ENCODE measurements at regions not wholly inside any gene's neighbourhood (a gene's known extent, or its start where the extent isn't known, plus 50 kb on each side); places are given as distances from the start of the nearest gene placed in this dataset.

DNA sequence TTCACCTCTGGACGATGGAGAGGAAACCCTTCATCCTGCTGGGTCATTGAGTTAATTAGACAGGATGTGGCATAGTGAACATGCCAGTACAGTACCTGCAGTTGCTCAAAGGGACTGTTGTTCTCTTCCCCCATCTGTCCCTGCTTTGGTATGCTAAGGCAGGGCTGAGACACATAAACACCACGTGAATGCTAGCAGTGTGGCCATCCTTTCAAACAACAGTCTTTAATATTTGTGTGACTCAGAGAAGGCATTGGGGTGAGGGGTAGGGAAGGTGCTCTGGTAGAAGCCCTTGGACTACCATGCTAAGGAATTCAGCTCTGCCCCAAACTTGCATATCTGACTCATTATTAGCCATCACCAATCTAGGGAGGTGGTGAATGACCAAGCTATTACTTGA is 180.2 kb upstream of the ZNF618 start:
- DNase-seq (ENCODE audit: insufficient read length, low spot score) = no peak
- FAIRE-seq = no peak

DNA sequence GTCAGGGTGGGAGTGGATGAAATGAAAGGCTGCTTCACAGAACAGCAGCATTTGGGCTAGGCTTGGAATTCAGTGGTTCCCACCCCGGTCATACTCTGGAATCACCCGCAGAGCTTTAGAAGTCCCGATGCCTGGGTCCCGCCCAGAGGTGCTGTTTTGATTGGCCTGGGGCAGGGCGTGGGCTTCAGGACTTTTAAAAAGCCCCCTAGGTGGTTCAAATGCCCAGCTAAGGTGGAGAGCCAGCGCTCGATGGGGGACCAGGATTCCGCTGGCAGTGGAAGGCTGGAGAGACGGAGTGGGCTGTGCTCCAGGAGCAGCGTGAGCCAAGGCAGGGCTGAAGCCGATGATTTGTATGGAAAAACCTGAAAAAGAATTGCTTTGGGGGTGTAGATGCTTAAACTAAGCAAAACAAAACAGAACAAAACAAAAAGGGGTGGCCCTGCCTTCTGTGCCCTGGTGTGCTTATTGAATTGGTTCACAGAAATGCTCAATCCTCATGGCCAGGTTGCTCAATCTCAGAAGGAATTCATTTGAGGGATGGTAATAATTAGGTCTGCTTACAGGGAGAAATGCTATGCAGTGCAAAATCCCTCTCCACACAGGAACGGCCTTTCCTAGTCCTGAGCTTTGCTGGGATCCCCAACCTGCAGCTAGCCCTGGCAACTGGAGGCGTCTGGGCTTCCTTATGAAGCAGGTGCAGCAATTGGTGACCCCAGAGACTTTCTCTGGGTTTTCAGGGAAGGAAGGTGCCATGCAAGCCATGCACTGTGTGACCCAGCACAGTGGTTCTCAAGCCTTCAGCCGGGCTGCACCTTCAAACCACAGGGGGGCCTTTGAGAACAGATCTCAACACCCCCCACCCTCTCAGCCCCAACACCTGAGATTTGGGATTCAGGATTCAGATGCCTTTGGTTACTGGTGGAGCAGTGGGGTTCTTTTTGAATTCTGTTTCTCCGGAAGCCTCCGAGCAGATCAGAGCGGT is 174.0 kb upstream of the ZNF618 start:
- FAIRE-seq (no peak), DNase-seq (ENCODE audit: insufficient read length, low spot score) (no peak)

DNA sequence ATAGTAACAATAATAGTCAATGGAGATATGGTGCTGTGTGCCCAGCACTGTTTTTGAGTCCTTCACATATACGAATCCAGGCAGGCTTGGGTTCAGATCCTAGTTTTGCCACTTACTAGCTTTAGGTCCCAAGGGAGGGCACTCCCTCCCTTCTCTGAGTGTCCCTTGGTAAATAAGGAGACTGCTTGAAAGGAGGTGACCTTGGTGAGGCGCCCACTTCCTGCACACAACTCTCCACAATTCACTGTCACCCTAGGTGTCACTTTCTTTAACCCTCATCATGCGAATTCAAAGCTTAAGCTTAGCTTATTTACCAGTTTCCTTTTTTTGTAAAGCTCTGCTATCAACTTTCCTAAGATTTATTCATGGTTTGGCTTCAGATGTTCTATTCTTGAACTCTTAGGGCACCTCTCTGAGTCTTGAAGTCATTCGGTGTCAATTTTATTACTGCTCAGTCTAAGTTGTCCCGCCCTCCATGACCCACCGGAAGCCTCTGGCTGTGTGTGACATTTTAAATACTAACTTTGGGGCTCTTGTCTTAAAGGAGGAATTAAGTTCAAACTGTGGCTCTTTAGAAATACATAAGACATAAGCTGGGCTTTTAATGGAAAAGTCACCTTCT is 170.7 kb upstream of the ZNF618 start:
- no peak for FAIRE-seq
- DNase-seq (ENCODE audit: insufficient read length, low spot score) = no peak

DNA sequence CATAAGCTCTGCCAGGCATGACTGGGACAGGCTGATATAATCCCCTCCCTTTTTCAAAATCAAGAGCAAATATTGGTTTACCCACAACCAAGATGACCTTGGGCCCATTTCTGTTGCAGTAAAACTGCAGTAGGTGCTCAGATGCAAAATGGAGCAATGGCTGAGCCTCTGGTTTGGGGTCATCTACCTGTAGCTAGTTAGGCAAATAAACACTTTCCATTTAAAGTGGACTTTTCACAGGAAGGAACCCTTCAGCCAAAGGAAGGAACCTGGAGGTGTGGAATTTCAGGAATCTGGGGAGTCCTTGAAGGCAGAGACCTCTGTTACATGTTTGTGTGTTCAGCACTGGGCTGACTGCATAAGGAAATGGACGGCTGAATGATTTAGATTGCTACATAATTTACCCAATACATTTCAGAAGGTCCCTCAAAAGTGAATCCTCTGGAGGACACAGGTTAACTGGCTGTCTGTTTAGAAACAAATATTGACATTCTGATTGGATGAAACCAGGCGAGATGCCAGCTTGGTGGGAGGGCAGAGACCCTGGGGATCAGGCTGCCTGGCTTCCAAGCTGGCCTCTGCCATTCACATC is 170.1 kb upstream of the ZNF618 start:
- FAIRE-seq (no peak), DNase-seq (ENCODE audit: insufficient read length, low spot score) (no peak)

DNA sequence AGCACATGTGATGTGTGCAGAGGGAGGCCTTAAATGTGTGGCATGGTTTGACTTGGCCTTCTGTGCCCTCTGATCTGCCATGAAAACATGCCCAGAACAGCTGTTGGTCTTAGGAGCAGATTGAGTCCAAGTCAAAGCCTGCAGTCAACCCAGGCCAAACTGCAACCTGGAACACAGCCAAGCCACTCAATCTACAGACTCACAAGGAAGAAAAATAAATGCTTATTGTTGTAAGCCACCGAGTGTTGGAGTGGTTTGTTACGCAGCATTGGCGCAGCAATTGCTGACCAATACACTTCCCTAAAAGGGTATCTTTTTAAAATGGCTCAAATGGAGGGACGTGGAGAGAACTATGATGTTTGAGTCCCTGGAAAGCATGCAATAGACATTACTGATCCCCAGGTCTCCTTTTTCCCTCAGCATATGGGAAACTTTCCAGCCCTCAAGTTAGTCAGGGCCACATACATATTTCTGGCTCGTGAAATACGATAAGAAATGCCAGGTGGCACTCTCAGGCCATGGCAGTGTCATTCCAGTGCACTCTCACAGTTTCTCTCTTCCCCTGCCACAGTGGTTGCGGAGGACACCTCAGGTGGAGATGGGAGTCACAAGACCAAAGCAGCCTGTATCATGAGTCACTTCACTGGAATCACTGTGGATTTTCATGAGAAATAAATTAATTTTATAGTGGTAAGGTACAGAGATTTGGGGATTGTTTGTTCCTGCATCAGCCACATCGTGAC is 168.0 kb upstream of the ZNF618 start:
- no peak for DNase-seq (ENCODE audit: insufficient read length, low spot score)

DNA sequence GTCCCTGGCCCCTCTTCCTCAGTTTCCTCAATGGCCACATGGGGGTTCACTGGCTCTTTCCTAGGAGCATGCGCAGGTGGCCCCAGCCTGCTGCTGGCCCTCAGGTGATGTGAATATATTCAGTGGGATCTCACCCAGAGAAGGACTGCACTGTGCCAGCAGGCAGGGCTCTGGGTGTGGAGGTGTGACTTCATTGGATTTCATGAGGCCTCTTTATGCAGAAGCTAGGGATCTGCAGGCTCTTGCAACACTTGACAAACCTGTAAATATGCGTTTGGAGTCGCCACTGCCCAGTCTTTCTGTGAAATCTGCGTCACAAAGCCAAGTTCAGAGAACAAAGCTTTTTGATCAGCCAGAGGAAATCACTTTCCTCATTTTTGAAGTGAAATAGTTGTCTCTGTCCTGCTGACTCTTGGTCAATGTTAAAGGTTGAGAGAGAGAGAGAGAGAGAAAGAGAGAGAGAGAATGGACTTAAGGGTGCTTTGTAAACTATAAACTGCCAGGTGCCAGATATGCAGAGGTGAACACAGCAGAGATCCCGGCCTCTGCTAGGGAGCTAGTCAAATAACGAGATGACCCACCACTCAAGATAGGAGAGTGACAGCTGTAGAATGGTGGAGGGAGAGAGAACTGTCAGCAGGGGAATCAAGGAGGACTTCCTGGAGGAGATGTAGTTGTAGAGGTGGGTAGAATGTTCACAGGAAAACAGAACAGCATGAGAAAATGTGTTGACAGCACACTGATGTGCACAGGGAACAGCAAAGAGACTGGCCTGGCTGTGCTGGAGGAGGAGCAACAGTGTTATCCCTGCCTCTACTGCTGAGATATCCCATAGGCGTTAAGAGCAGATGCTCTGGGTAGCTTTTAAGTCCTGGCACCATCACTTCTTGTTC is 167.0 kb upstream of the ZNF618 start:
- no peak for DNase-seq (ENCODE audit: insufficient read length, low spot score)
- no peak for FAIRE-seq

More for the DNA sequence above, 168.0 kb upstream of the ZNF618 start:
- no peak for FAIRE-seq

DNA sequence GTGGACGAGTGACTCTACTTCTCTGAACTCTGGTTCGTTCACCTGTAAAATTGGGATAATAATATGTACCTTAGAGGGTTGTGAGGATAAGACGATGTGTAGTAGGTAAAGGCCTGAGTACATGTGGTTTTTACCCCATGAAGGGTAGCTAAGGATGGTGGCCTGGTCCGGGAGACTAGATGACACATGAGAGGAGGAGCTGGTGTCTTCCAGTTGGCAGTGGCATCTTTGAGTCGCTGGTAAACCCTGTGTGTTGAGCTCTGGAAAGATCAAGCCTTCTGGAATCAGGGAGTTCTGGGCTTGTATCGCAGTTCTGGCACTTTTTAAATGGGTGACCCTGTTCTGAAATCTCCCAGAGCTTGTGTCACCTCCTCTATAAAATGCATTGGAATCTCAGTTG is 166.4 kb upstream of the ZNF618 start:
- no peak for DNase-seq (ENCODE audit: insufficient read length, low spot score)
- FAIRE-seq = no peak

DNA sequence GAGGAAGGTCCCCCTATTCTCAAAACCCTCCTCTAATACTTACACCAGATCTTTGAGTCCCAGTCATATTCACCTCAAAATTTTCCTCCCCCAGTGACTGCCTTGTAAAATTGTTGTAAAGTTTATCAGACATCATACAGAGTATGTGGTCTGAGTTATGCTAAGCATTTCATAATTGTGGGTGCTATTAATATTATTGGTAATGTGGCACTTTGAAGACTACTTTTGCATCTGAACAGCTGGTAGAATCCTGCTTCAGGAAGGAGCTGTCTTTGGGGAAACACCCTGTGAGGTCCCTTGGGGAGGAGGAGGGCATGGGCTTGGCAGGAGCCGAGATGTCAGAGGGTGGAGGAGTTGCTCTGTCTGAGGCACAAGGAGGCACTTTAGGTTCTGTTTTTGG is 164.9 kb upstream of the ZNF618 start:
- FAIRE-seq (no peak), DNase-seq (ENCODE audit: insufficient read length, low spot score) (no peak)

DNA sequence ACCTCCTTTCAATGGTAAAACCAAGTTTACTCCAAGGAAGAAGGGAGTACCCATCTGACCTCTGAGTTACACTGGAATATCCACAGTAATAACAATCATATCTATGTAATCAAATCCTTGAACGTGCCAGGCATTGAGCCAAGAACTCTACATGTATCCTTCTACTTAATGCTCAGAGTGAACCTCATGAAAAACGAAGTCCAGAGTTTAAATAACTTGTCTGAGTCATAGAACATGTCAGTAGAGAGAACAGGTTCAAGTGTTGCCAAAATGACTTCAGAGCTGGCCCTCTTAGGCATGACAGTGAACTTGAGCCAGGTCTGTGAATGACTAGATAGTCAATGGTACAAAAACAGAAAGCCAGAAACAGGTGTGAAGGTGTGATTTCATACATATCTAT is 164.1 kb upstream of the ZNF618 start:
- FAIRE-seq (no peak), DNase-seq (ENCODE audit: insufficient read length, low spot score) (no peak)

DNA sequence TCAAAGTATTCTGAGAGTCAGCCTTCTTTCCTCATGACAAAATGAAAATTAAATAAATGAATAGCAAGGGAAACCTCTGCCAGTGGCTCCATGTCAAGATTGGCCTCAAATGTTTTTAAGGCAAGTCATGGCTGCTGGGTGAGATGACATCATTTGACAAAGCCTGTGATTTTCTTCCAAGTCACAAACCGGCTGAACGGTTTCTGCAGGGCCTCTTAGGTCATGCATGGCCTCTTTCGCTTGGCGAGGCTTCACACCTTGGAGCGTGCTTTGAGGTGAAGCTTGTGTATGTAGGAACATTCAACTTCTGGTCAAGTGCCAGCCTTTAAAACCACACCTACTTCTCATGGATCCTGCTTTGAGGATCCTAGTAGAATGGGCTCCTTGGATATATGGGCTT is 161.0 kb upstream of the ZNF618 start:
- no peak for FAIRE-seq
- DNase-seq (ENCODE audit: insufficient read length, low spot score) = no peak

DNA sequence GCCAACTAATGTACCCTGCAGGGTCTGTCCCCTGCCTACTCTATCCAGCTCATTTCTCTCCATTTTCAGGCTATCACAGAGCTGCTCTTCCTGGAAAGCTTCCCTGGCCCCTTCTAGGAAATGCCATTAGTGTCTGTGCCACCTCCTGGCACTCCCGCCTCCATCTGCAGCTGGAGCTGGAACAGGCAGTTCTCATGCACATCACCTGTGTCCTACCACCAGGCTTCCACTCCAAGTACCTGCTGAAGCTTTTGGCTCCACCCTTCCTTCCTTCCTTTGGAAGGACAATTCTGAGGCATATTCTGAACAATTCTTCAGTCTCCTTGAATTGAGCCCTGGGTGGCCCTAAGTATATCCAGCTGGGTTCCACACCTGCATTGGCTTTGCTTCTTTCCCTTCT is 156.2 kb upstream of the ZNF618 start:
- DNase-seq (ENCODE audit: insufficient read length, low spot score) (no peak), FAIRE-seq (no peak)

DNA sequence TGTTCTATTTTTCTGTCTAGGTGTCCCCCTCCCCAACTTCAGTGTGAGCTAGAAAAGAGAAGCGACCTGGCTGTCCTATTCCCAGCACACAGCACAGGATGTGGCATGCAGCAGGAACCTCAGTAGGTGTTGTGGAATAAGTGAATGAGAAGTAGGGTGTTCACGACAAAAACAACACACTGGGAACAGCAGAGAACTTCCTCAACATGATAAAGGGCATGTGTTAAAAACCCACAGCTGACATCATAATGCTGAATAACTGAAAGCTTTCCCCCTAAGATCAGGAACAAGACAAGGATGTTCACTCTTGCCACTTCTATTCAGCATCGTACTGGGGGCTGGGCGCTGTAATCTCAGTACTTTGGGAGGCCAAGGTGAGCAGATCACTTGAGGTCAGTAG is 155.6 kb upstream of the ZNF618 start:
- no peak for DNase-seq (ENCODE audit: insufficient read length, low spot score)
- FAIRE-seq = no peak

DNA sequence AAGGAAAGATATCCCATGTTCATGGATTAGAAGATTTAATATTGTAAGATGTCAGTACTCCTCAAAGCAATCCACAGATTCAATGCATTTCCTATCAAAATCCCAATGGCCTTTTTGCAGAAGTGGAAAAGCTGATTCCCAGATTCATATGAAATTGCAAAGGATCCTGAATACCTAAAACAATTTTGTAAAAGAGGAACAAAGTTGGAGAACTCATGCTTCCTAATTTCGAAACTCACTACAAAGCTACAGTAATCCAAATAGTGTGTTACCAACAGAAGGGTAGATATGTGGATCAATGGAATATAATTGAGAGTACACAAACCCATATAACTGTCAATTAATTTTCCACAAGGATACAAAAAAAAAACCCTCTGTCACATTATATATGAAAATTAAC is 154.3 kb upstream of the ZNF618 start:
- no peak for DNase-seq (ENCODE audit: insufficient read length, low spot score)
- FAIRE-seq = no peak

DNA sequence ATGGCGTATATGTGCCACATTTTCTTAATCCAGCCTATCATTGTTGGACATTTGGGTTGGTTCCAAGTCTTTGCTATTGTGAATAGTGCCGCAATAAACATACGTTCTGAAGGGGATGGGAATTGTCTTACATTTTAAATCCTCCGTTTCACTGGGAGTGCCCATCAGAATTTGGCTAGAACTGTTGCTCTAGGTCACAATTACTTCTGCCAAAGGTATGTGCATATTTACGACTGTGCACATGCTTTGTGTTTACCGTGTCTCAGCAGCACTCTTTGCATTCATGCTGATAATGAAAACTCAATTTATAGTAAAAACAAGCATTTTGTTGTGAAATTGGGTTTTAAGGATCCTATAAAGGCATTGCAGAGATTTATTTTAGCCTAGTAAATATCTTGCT is 151.9 kb upstream of the ZNF618 start:
- no peak for DNase-seq (ENCODE audit: insufficient read length, low spot score)
- FAIRE-seq = no peak

DNA sequence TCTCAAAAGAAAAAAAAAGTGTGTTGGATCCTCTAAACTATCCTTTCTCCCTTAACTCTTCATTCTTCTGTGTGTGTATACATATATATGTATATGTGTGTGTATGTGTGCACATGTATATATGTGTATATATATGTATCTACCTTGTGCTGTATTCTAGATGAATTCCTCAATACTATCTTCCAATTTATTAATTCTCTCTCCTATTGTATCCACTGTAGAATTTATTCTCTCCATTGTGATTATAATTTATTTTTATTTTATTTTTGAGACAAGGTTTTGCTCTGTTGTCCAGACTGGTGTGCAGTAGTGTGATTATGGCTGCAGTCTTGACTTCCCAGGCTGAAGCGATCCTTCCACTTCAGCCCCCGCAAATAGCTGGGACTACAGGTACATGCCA is 147.1 kb upstream of the ZNF618 start:
- FAIRE-seq = no peak
- no peak for DNase-seq (ENCODE audit: insufficient read length, low spot score)

DNA sequence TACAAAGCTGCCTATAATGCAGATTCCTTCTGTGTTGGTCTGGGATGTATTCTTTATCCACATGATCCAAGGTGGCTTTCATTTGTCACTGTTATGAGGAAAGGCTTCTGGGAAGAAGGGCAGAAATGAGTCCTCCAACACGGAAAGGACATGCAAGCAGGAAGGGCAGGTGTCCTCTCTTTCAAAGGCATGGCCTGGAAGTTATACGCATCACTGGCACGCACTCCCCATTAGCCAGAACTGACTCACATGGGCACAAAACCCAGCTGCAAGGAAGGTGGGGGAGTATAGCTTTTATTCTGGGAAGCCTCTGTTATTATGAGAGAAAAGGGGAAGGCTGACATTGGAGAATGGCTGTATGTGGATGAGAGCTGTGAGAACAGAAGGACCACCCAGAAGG is 141.3 kb upstream of the ZNF618 start:
- DNase-seq (ENCODE audit: insufficient read length, low spot score) (no peak), FAIRE-seq (no peak)

DNA sequence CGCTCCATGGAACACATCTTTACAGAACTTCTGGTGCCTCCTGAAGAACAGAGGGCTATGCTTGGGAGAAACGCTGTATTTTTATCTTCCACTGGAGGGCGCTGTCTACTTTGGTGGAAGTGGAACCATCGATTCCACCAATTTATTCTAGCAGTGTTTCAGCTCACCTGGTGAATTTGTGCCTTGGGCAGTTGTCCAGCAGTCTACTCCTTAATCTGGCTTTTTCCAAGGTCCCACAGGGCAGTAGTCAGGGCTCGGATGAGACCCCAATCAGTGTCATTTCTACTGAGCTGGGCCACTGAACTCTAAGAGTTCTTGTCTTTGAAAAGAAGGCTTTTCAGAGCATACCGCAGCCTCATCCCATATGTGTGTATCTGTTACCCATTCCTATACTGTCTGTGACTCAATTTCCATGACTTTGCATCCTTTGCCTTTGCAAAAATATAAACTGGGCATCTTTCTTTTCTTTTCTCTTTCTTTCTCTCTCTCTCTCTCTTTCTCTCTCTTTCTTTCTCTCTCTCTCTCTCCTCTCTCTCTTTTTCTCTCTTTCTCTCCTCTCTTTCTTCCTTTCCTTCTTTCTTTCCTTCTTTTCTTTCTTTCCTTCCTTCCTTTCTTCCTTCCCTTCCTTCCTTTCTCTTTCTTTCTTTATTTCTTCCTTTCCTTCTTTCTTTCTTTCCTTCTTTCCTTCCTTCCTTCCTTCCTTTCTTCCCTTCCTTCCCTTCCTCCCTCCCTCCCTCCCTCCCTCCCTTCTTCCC is 138.4 kb upstream of the ZNF618 start:
- no peak for FAIRE-seq

DNA sequence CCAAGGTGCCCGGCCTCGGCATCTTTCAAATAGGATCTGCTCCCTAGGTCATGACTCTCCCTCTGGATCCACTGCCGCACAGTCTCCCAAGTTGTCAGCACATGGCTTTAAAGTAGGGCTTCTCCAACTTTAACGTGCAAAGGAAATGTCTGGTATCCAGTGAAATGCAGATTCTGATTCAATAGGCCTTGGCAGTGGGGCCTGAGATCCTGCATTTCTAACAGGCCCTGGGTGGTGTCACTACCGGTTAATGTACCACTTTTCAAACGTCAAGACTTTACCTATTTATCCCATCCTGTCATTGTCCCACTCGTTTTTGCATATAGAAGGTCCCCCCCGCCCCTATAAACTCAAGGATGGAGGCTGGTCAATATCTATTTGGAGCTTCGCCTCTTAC is 137.6 kb upstream of the ZNF618 start:
- FAIRE-seq = no peak

More for the DNA sequence above, 138.4 kb upstream of the ZNF618 start:
- peak; percentile 34 for DNase-seq (ENCODE audit: insufficient read length, low spot score)

DNA sequence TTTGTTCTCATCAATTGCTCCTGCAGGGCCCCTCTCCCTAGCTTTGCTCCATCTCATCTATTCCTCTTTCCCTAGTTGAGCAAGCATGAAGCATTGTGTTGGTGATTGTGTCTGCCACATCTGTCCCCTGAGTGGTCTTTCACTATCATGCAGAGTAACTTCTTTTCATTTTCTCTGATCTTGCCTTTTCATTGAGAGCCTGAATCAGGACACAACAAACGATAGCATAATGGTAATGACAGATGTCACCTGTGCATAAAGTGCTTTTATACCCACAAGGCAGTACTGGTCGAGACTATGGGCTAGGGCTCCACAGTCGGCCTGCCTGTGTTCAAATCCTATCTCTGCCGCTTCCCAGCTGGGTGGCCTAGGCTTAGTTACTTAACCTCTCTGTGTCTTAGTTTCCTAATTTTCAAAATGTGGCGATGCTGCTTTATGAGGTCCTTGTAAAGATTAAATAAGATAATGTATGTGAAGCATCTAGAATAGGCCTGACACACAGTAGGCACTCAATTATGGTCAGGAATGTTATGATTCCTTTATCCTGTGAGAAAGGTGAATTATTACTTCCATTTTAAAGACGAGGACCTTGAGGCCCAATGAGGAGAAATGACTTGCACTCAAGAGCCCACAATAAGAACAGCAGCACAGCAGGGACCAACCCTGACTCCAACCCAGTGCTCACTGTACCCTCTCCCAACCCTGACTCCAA is 137.1 kb upstream of the ZNF618 start:
- FAIRE-seq (no peak), DNase-seq (ENCODE audit: insufficient read length, low spot score) (no peak)

More for the DNA sequence above, 137.6 kb upstream of the ZNF618 start:
- no peak for DNase-seq (ENCODE audit: insufficient read length, low spot score)
